ENCODE measurements at regions not wholly inside any gene's neighbourhood (a gene's known extent, or its start where the extent isn't known, plus 50 kb on each side); places are given as distances from the start of the nearest gene placed in this dataset.

GRCh38 chr12:47407463-47408129, 298.2 kb downstream of the RPAP3 start:
- TF ChIP-seq CTCF (conservative IDR thresholded peaks at IDR 0.05; ENCODE audit: low read depth, low read length): no peak
- no peak for TF ChIP-seq EZH2 (IDR thresholded peaks at IDR 0.05; ENCODE audit: borderline replicate concordance, low read depth, low read length, poor library complexity, severe bottlenecking)
